ENCODE measurements at regions not wholly inside any gene's neighbourhood (a gene's known extent, or its start where the extent isn't known, plus 50 kb on each side); places are given as distances from the start of the nearest gene placed in this dataset.

- 79 to 88% methylated on average over 4 of the region's 4 CpGs for WGBS, 2 donors
- H3K27ac ChIP-seq = no peak overlapping the region
- no peaks in the 10 kb centered on the region for H3K9me3 ChIP-seq
- DNase-seq (no peak), ATAC-seq (no peak)
- TF ChIP-seq, protein P1, sequence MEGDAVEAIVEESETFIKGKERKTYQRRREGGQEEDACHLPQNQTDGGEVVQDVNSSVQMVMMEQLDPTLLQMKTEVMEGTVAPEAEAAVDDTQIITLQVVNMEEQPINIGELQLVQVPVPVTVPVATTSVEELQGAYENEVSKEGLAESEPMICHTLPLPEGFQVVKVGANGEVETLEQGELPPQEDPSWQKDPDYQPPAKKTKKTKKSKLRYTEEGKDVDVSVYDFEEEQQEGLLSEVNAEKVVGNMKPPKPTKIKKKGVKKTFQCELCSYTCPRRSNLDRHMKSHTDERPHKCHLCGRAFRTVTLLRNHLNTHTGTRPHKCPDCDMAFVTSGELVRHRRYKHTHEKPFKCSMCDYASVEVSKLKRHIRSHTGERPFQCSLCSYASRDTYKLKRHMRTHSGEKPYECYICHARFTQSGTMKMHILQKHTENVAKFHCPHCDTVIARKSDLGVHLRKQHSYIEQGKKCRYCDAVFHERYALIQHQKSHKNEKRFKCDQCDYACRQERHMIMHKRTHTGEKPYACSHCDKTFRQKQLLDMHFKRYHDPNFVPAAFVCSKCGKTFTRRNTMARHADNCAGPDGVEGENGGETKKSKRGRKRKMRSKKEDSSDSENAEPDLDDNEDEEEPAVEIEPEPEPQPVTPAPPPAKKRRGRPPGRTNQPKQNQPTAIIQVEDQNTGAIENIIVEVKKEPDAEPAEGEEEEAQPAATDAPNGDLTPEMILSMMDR (IDR thresholded peaks at IDR 0.05) = no peak
- TF ChIP-seq POLR2A (IDR thresholded peaks at IDR 0.05) = no peak
- H3K4me3 ChIP-seq = no peak overlapping the region
- no peaks in the 10 kb centered on the region for H3K4me1 ChIP-seq
- no peaks in the 10 kb centered on the region for H3K27me3 ChIP-seq
- intact Hi-C loops (cut with DNase I) = no loop called here
- no peaks in the 10 kb centered on the region for H3K36me3 ChIP-seq (replicated peaks in 1 of 2; ENCODE audit: insufficient read depth in 1 of 2, low read depth in 2 of 2)
Observed at GRCh38 chr11:86181379-86181778, 63.2 kb upstream of the EED start.

GRCh38 chr11:86180851-86181250 is 63.7 kb upstream of the EED start:
- Histone ChIP-seq H3K27ac (no peak overlapping the region), H3K36me3 (replicated peaks in 1 of 2; ENCODE audit: insufficient read depth in 1 of 2, low read depth in 2 of 2) (no peaks in the 10 kb centered on the region), H3K4me1 (no peaks in the 10 kb centered on the region), H3K9me3 (no peaks in the 10 kb centered on the region), H3K4me3 (no peak overlapping the region), H3K27me3 (no peaks in the 10 kb centered on the region)
- DNase-seq (no peak), ATAC-seq (no peak)
- TF ChIP-seq, protein P1 (IDR thresholded peaks at IDR 0.05) = no peak
- TF ChIP-seq POLR2A (IDR thresholded peaks at IDR 0.05) = no peak
- WGBS, 2 donors = 76 to 83% methylated on average over 4 of the region's 4 CpGs
- intact Hi-C loops (cut with DNase I) = no loop called here

DNA sequence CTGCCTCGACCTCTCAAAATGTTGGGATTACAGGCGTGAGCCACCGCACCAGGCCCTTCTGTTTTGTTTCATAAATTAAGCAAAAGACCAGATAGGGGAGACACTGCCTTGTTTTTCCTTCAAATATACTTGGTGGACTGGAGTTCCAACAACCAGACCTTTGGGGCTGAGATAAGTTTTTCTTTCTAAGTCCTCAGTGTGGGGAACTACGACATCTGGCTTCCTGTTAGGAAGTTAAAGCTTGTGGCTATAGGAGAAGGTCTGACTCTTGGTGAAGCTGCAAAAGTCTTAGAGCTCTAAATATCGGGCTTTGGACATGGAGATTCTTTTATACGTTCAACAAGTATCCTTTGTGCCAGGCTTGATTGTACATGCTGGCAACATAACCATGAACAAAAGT is 64.1 kb upstream of the EED start:
- no peak for ATAC-seq
- no peaks in the 10 kb centered on the region for H3K27me3 ChIP-seq
- intact Hi-C loops (cut with DNase I) = no loop called here
- TF ChIP-seq, protein P1 (IDR thresholded peaks at IDR 0.05) = no peak
- no peak for TF ChIP-seq POLR2A (IDR thresholded peaks at IDR 0.05)
- H3K9me3 ChIP-seq = no peaks in the 10 kb centered on the region
- no peak overlapping the region for H3K27ac ChIP-seq
- DNase-seq = no peak
- H3K36me3 ChIP-seq (replicated peaks in 1 of 2; ENCODE audit: insufficient read depth in 1 of 2, low read depth in 2 of 2) = no peaks in the 10 kb centered on the region
- H3K4me3 ChIP-seq = no peak overlapping the region
- H3K4me1 ChIP-seq = no peaks in the 10 kb centered on the region
- WGBS, 2 donors = 70 to 93% methylated on average over 6 of the region's 6 CpGs

DNA sequence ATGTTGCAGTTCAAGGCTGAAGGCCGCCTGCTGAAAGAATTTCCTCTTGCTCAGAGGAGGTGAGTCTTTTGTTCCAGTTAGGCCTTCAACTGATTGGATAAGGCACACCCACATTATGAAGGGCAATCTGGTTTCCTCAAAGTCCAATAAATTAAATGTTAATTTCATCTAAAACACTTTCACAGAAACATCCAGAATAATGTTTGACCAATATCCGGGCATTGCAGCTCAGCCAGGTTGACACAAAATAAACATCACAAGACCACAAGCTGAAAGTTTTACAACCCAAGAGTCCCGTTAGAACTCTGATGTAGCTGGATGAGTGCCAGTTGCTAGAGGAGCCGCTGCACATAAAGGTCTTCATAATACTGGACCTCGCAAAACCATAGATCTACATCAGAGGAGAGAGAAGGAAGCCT is 64.9 kb upstream of the EED start:
- Histone ChIP-seq H3K36me3 (replicated peaks in 1 of 2; ENCODE audit: insufficient read depth in 1 of 2, low read depth in 2 of 2) (no peaks in the 10 kb centered on the region), H3K27ac (no peak overlapping the region), H3K4me1 (peaks cover 2% of the 10 kb centered on the region), H3K9me3 (no peaks in the 10 kb centered on the region), H3K4me3 (no peak overlapping the region), H3K27me3 (no peaks in the 10 kb centered on the region)
- no peak for TF ChIP-seq POLR2A (IDR thresholded peaks at IDR 0.05)
- TF ChIP-seq, protein P1 (IDR thresholded peaks at IDR 0.05) = no peak
- WGBS, 2 donors = 54% methylated on average over 5 of the region's 5 CpGs
- intact Hi-C loops (cut with DNase I) = no loop called here
- peak; percentile 65 for ATAC-seq
- DNase-seq = peak in 3 of 4 donors; percentile 45 to 51 (median 46)

DNA sequence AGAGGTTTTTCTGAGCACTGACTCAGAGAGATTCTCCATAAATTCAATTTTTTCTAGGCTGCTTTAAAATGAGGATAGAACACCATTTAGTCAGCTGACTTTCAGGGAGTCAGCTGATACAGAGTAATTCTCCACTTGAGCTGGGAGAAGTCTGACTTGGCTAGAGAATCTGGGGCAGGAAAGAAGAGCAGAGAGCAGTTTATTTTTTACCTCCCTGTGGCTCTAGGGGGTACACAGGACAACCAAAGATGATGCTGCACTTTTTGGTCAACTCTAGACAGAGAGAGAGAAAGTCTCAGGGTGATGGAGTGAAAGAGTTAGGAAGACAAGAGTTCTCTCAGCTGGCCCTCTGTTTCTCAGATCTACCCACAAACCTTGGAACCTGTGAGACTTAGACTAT is 67.3 kb upstream of the EED start:
- no peaks in the 10 kb centered on the region for H3K36me3 ChIP-seq (replicated peaks in 1 of 2; ENCODE audit: insufficient read depth in 1 of 2, low read depth in 2 of 2)

More for the DNA sequence above, 67.3 kb upstream of the EED start:
- DNase-seq (no peak), ATAC-seq (no peak)
- Histone ChIP-seq H3K4me3 (no peak overlapping the region), H3K9me3 (no peaks in the 10 kb centered on the region), H3K4me1 (peaks cover 10% of the 10 kb centered on the region), H3K27ac (no peak overlapping the region), H3K27me3 (no peaks in the 10 kb centered on the region)
- TF ChIP-seq POLR2A (IDR thresholded peaks at IDR 0.05) = no peak
- TF ChIP-seq, protein P1 (IDR thresholded peaks at IDR 0.05) = no peak
- intact Hi-C loops (cut with DNase I) = no loop called here
